ENCODE measurements at regions not wholly inside any gene's neighbourhood (a gene's known extent, or its start where the extent isn't known, plus 50 kb on each side); places are given as distances from the start of the nearest gene placed in this dataset.

GRCh38 chr1:166701603-166702100 lies 137.6 kb upstream of the POGK start:
- Histone ChIP-seq H3K27ac (no peak overlapping the region), H3K36me3 (no peaks in the 10 kb centered on the region), H3K4me3 (ENCODE audit: low read depth in 1 of 2, low read length in 1 of 2) (no peak overlapping the region), H3K9me3 (no peaks in the 10 kb centered on the region), H3K27me3 (no peaks in the 10 kb centered on the region), H3K4me1 (ENCODE audit: control insufficient read depth in 1 of 2, insufficient read depth in 1 of 2, low read depth in 1 of 2, low read length in 1 of 2) (no peaks in the 10 kb centered on the region)
- no peak for TF ChIP-seq CTCF (IDR thresholded peaks at IDR 0.05)

- H3K9me3 ChIP-seq: no peaks in the 10 kb centered on the region
- no peaks in the 10 kb centered on the region for H3K36me3 ChIP-seq
- H3K27ac ChIP-seq: no peak overlapping the region
- no peak for TF ChIP-seq CTCF (IDR thresholded peaks at IDR 0.05)
- H3K27me3 ChIP-seq: no peaks in the 10 kb centered on the region
- H3K4me1 ChIP-seq (ENCODE audit: control insufficient read depth in 1 of 2, insufficient read depth in 1 of 2, low read depth in 1 of 2, low read length in 1 of 2): no peaks in the 10 kb centered on the region
- no peak overlapping the region for H3K4me3 ChIP-seq (ENCODE audit: low read depth in 1 of 2, low read length in 1 of 2)
These were observed 136.1 kb upstream of the POGK start for GRCh38 chr1:166703141-166703540.

- no peaks in the 10 kb centered on the region for H3K9me3 ChIP-seq
- no peaks in the 10 kb centered on the region for H3K36me3 ChIP-seq
- TF ChIP-seq CTCF (IDR thresholded peaks at IDR 0.05): no peak
- H3K27me3 ChIP-seq: no peaks in the 10 kb centered on the region
- no peaks in the 10 kb centered on the region for H3K4me1 ChIP-seq (ENCODE audit: control insufficient read depth in 1 of 2, insufficient read depth in 1 of 2, low read depth in 1 of 2, low read length in 1 of 2)
- no peak overlapping the region for H3K27ac ChIP-seq
- no peak overlapping the region for H3K4me3 ChIP-seq (ENCODE audit: low read depth in 1 of 2, low read length in 1 of 2)
These were observed 135.4 kb upstream of the POGK start for GRCh38 chr1:166703726-166704462.

GRCh38 chr1:166705376-166706289 lies 133.6 kb upstream of the POGK start:
- no peaks in the 10 kb centered on the region for H3K9me3 ChIP-seq
- H3K36me3 ChIP-seq: no peaks in the 10 kb centered on the region
- no peak overlapping the region for H3K4me3 ChIP-seq (ENCODE audit: low read depth in 1 of 2, low read length in 1 of 2)
- H3K4me1 ChIP-seq (ENCODE audit: control insufficient read depth in 1 of 2, insufficient read depth in 1 of 2, low read depth in 1 of 2, low read length in 1 of 2): no peaks in the 10 kb centered on the region
- H3K27ac ChIP-seq: no peak overlapping the region
- TF ChIP-seq CTCF (IDR thresholded peaks at IDR 0.05): no peak
- no peaks in the 10 kb centered on the region for H3K27me3 ChIP-seq

- TF ChIP-seq CTCF (IDR thresholded peaks at IDR 0.05): no peak
- Histone ChIP-seq H3K4me1 (ENCODE audit: control insufficient read depth in 1 of 2, insufficient read depth in 1 of 2, low read depth in 1 of 2, low read length in 1 of 2) (no peaks in the 10 kb centered on the region), H3K36me3 (no peaks in the 10 kb centered on the region), H3K27me3 (no peaks in the 10 kb centered on the region), H3K4me3 (ENCODE audit: low read depth in 1 of 2, low read length in 1 of 2) (no peak overlapping the region), H3K27ac (no peak overlapping the region), H3K9me3 (peaks cover 9% of the 10 kb centered on the region)
These were observed 122.7 kb upstream of the POGK start for GRCh38 chr1:166716620-166717019.

Data from neutrophil (primary cell).